NCI-H446 (cell line): ENCODE measurements at regions not wholly inside any gene's neighbourhood (a gene's known extent, or its start where the extent isn't known, plus 50 kb on each side); places are given as distances from the start of the nearest gene placed in this dataset.
A peak's percentile ranks its signal among the peaks of the same experiment; 100 is the strongest.
"Not testable (repeated sequence)": the region's sequence is repeated elsewhere in the genome, so short reads cannot be mapped to it uniquely, and the experiment has no call there.

ENCODE experiments used
- DNase-seq, 2 experiments: peaks; one replicate each; lab custom pipeline; 2025; lab: John Stamatoyannopoulos, UW

DNA sequence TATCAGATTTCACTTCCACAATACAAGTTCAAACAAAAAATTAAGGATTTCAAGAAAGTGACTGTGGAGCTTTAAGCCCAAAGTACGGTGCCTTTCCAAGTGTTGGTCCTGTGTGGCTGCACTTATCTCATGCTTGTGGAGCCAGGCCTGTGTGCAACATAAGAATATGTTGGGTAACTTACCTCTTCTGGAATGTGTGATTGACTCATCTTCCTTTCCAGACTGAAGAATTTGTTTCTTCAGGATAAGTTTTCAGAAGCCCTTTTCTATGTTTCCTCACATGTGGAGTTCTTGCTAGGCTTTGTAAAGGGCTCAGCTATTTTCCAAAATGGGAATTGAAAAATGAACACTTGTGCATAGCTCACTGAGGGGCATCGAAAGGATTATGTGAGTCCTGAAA lies 485.1 kb upstream of the PAPPA start:
- no peak for DNase-seq

- DNase-seq: no peak
Measured at GRCh38 chr9:115671236-115671962, 482.2 kb upstream of the PAPPA start.

DNA sequence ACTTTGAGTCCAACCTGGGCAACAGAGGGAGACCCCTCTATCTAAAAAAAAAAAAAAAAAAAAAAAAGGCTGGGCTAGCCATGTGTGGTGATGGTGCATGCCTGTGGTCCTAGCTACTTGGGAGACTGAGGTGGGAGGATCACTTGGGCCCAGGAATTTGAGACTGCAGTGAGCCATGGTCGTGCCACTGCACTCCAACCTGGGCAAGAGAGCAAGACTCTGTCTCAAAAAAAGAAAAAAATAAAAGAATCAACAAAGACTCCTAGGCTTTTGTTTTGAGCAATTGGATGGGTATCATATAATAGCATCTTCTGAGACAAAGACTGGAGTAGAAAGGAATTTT lies 481.7 kb upstream of the PAPPA start:
- no peak for DNase-seq

GRCh38 chr9:115672477-115673316 lies 480.9 kb upstream of the PAPPA start:
- DNase-seq: no peak

DNA sequence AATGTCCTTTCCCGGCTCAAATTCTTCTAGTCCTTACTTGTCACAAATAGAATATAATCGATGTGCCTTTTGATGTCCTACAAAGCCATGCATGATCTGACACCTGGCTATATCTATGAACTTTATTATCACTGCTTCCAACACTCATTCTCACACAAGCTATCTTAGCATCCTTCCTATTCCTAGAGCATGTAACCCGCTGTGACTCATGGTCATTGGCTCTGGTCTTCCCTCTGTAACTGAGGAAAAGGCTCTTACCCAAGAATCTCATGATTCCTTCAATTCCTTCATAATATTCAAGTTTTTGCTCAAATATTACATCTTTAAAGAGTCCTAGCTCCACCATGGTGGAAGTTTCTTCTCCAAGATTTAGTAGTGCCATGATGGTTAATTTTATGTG lies 480.0 kb upstream of the PAPPA start:
- no peak for DNase-seq

GRCh38 chr9:115674091-115674490 lies 479.5 kb upstream of the PAPPA start:
- no peak for DNase-seq

- no peak for DNase-seq
Measured at GRCh38 chr9:115675834-115676233, 477.8 kb upstream of the PAPPA start.

DNA sequence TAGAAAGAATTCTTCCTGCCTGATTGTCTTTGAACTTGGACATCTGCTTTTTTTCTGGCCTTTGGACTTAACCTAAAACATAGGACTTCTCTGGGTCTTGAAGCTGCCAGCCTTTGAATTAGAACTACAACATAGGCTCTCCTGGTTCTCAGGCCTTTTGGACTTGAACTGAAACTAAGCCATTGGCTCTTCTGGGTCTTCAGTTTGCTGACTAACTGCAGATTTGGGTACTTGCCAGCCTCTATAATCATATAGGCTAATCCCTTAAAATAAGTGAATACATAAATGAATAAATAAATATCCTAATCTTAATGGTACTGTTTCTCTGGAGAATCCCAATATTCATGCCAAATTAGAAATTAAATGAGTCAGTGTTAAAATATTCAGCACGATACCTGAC lies 473.4 kb upstream of the PAPPA start:
- no peak for DNase-seq

DNA sequence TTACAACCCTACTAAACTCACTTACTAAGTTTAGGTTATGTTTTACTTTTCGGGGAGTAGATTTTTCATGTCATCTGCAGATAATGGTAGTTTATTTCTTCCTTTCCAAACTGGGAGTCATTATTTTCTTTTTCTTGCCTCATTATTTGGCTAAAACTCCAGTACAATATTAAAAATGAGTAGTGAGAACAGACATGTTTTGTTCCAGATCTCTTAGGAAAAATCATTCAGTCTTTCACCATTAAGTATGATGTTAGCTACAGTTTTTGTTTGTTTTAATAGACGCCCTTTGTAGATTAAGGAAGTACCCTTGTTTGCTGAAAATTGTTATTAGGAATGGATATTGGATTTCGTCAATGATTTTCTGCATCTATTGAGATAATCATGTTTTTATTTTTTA lies 472.0 kb upstream of the PAPPA start:
- no peak for DNase-seq

- no peak for DNase-seq
Measured at GRCh38 chr9:115686069-115686468, 467.5 kb upstream of the PAPPA start.

DNA sequence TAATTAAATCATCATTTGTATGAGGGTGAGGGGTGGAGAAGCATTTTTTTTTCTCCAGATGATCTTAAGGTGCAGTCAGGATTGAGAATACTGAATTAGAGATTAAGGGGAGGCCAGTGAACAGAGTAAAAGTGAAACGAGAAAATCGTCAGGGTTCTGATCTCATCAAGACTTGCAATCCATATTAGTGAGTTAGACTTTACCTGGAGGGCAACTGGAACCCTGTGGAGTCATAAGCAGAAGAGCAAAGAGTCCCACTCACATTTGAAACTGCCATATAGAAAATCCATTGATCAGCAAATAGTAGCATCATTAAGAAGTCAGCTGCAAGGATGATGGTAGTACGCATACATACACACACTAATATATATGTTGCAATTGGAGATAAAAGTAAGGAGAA lies 466.2 kb upstream of the PAPPA start:
- no peak for DNase-seq

DNA sequence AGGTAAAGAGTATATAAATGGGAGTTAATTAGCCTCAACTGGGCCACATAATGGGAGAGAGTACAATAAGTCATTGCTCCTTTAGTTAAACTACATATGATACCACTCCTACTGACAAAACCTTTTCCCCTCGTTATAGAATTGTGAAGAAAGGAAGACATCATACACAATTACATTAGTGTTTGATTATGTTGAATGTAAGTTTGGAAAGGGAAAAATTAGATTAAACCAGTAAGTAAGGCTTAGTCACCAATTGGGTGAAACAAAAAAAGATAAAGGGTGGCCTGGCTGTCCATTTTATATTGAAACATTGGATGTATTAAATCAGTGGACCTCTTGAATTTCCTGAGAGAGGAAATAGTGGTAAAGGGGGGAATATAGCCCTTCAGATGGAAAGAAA lies 464.3 kb upstream of the PAPPA start:
- no peak for DNase-seq

DNA sequence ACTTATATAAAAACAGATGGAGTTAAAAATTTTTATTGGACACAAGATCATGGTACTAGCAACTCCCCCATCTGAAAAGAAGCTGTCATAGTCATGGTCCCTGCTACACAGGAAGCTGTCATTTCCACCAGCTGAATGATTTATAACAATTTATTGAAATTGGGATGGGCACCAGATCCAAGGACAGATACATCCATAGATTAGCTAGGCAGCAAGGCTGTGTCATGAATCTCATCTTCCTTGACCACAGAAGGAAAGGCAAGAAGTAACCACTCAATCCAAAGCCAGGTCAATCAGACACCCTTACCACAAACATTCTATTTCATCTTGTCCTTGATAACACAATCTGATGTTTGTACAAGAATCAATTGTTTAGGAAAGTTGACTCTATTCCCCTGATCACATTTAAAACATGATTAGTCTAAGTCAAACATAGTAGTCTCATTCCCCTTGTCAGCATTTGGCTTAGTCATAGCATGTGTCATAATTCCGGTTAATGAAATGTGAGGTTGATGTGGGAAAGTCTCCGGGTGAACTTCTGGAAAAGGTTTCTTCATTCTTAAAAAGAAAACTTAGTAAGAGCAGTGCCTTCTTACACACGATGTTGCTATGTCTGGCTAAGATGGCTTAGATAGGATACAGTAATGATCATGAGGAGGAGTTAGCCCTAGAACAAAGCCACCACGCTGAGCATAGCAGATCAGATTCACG lies 462.6 kb upstream of the PAPPA start:
- no peak for DNase-seq

- no peak for DNase-seq
Measured at GRCh38 chr9:115691693-115692092, 461.9 kb upstream of the PAPPA start.

DNA sequence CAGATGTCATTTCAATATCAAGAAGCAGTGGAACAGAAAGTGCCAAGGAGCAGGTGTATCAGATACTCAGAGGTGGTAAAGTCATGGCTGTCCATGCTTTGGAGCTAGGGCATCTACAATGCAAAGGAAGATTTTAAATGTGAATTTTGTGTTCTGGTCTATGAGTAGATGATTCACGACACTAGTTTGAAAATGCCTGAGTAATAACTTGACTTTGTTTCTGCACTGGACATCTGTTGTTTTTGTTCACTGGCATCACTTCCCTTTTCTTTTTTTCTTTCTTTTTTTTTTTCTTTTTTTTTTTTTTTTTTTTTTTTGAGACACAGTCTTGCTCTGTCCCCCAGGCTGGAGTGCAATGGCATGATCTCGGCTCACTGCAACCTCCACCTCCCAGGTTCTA lies 460.7 kb upstream of the PAPPA start:
- not testable (repeated sequence) for DNase-seq

- DNase-seq: peak in 1 of 2 experiments; percentile 2
Measured at GRCh38 chr9:115694014-115694413, 459.6 kb upstream of the PAPPA start.

- DNase-seq: no peak
Measured at GRCh38 chr9:115694991-115695390, 458.6 kb upstream of the PAPPA start.

GRCh38 chr9:115712981-115713380 lies 440.6 kb upstream of the PAPPA start:
- DNase-seq: no peak

DNA sequence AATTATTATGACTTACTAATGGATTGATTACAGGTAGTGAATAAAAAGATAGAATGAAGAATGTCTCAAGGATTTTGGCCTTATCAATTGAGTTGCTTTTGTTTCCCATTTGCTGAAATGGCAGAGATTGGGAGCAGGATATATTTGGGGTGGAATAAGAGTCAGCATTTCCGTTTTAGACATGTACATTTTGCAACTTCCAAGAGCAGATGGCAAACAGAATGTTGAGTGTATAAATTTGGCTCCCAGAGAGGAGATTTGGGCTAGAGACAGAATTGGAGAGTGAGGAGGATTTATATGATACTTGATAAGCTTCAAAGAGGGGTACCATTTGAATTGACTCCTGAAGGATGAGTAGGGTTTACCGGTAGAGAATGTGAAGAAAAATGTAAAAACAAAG lies 437.9 kb upstream of the PAPPA start:
- no peak for DNase-seq

- no peak for DNase-seq
Measured at GRCh38 chr9:115717298-115717697, 436.3 kb upstream of the PAPPA start.

DNA sequence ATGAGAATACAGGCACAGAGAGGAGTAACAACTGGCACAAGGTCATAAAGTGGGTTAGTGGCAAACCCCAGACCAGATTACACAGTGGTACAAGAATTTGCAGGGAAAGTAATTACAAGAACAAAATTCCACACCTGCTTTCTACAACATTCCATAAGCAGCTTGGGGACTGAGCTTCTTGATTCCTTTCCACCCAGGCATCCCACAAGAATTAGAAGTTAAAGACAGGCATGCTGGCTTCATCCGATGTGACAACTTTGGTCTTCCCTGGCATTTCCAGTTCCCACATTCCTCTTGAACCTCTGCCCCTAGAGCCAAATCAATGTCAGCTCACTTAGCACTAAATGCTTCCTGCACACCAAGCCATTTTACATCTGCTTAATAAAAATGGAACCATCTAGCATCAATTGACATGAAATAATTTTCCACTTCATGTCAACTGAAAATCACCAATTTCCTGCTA lies 435.8 kb upstream of the PAPPA start:
- no peak for DNase-seq

DNA sequence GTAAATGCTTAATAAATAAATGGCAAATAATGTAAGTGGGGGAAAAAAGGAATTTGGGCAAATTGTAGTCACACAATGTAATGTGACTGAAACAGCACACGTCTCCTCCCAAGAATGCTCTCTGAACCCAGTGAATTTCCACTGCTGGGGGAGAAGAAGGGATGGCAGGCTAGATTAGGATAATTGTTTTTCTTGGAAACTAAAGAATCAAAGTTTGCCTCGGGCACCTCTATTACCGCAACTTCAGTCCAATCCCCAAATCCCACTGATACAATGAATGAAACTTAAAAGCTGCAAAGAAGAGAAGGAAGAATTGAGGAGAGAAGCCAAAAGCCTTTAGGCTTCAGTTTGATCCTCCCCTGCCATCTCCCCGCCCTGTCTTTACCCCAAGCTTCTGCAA lies 423.2 kb upstream of the PAPPA start:
- DNase-seq: no peak

- no peak for DNase-seq
Measured at GRCh38 chr9:115730845-115731244, 422.7 kb upstream of the PAPPA start.
